ENCODE measurements at regions not wholly inside any gene's neighbourhood (a gene's known extent, or its start where the extent isn't known, plus 50 kb on each side); places are given as distances from the start of the nearest gene placed in this dataset.
"Not testable (repeated sequence)": the region's sequence is repeated elsewhere in the genome, so short reads cannot be mapped to it uniquely, and the experiment has no call there.

GRCh38 chr10:21061982-21062381 is 164.9 kb upstream of the NEBL start:
- DNase-seq (ENCODE audit: extremely low read depth in 1 of 11, low read depth in 9 of 11, low spot score in 4 of 11) = no peak

GRCh38 chr10:21061184-21061583 is 164.1 kb upstream of the NEBL start:
- no peak for DNase-seq (ENCODE audit: extremely low read depth in 1 of 11, low read depth in 9 of 11, low spot score in 4 of 11)

GRCh38 chr10:21060626-21061025 is 163.5 kb upstream of the NEBL start:
- no peak for DNase-seq (ENCODE audit: extremely low read depth in 1 of 11, low read depth in 9 of 11, low spot score in 4 of 11)

- no peak for DNase-seq (ENCODE audit: extremely low read depth in 1 of 11, low read depth in 9 of 11, low spot score in 4 of 11)
These were observed 160.9 kb upstream of the NEBL start for GRCh38 chr10:21057989-21058388.

- DNase-seq (ENCODE audit: extremely low read depth in 1 of 11, low read depth in 9 of 11, low spot score in 4 of 11) = no peak
These were observed 160.3 kb upstream of the NEBL start for GRCh38 chr10:21057436-21057835.

- no peak for DNase-seq (ENCODE audit: extremely low read depth in 1 of 11, low read depth in 9 of 11, low spot score in 4 of 11)
These were observed 159.3 kb upstream of the NEBL start for GRCh38 chr10:21056461-21056860.

GRCh38 chr10:21055339-21056135 is 158.4 kb upstream of the NEBL start:
- DNase-seq (ENCODE audit: extremely low read depth in 1 of 11, low read depth in 9 of 11, low spot score in 4 of 11) = no peak

GRCh38 chr10:21053953-21054690 is 157.0 kb upstream of the NEBL start:
- peak in 1 of 11 donors; percentile 12 for DNase-seq (ENCODE audit: extremely low read depth in 1 of 11, low read depth in 9 of 11, low spot score in 4 of 11)

- DNase-seq (ENCODE audit: extremely low read depth in 1 of 11, low read depth in 9 of 11, low spot score in 4 of 11) = no peak
These were observed 155.6 kb upstream of the NEBL start for GRCh38 chr10:21052709-21053104.

- no peak for DNase-seq (ENCODE audit: extremely low read depth in 1 of 11, low read depth in 9 of 11, low spot score in 4 of 11)
These were observed 155.1 kb upstream of the NEBL start for GRCh38 chr10:21052072-21052708.

GRCh38 chr10:21049482-21049881 is 152.4 kb upstream of the NEBL start:
- no peak for DNase-seq (ENCODE audit: extremely low read depth in 1 of 11, low read depth in 9 of 11, low spot score in 4 of 11)

GRCh38 chr10:21048068-21048467 is 151.0 kb upstream of the NEBL start:
- DNase-seq (ENCODE audit: extremely low read depth in 1 of 11, low read depth in 9 of 11, low spot score in 4 of 11) = no peak

- no peak for DNase-seq (ENCODE audit: extremely low read depth in 1 of 11, low read depth in 9 of 11, low spot score in 4 of 11)
These were observed 150.4 kb upstream of the NEBL start for GRCh38 chr10:21047511-21047910.

- DNase-seq (ENCODE audit: extremely low read depth in 1 of 11, low read depth in 9 of 11, low spot score in 4 of 11) = no peak
These were observed 150.0 kb upstream of the NEBL start for GRCh38 chr10:21047096-21047495.

- DNase-seq (ENCODE audit: extremely low read depth in 1 of 11, low read depth in 9 of 11, low spot score in 4 of 11) = no peak
These were observed 145.9 kb upstream of the NEBL start for GRCh38 chr10:21043044-21043443.

GRCh38 chr10:21042536-21042935 is 145.4 kb upstream of the NEBL start:
- DNase-seq (ENCODE audit: extremely low read depth in 1 of 11, low read depth in 9 of 11, low spot score in 4 of 11) = no peak

- no peak for DNase-seq (ENCODE audit: extremely low read depth in 1 of 11, low read depth in 9 of 11, low spot score in 4 of 11)
These were observed 144.8 kb upstream of the NEBL start for GRCh38 chr10:21041763-21042458.

- no peak for DNase-seq (ENCODE audit: extremely low read depth in 1 of 11, low read depth in 9 of 11, low spot score in 4 of 11)
These were observed 142.6 kb upstream of the NEBL start for GRCh38 chr10:21039721-21040120.

GRCh38 chr10:21036757-21037156 is 139.6 kb upstream of the NEBL start:
- no peak for DNase-seq (ENCODE audit: extremely low read depth in 1 of 11, low read depth in 9 of 11, low spot score in 4 of 11)

GRCh38 chr10:21034770-21035169 is 137.7 kb upstream of the NEBL start:
- DNase-seq (ENCODE audit: extremely low read depth in 1 of 11, low read depth in 9 of 11, low spot score in 4 of 11) = not testable (repeated sequence)
